Esophagus squamous epithelium (tissue), 4 donors: ENCODE measurements at regions not wholly inside any gene's neighbourhood (a gene's known extent, or its start where the extent isn't known, plus 50 kb on each side); places are given as distances from the start of the nearest gene placed in this dataset.

Source experiments
- POLR2A ChIP-seq, 4 donors: fragments of 450-650 bp; IDR thresholded peaks; one replicate each; pipeline ENCODE4 v1.6.1; 2017; ENCODE audit warnings: antibody characterized with exemption in 4 of 4, mild to moderate bottlenecking in 4 of 4, moderate library complexity in 3 of 4
- TF ChIP-seq, protein P1 (sequence below), 6 experiments: fragments of 450-650 bp in 4 of 6; fragments of 200-600 bp in 2 of 6; sonication (generic) in 2 of 6; IDR thresholded peaks; one replicate each; pipeline ENCODE4 v1.5.1; 2016 to 2019; ENCODE audit warnings: antibody characterized with exemption in 6 of 6, mild to moderate bottlenecking in 4 of 6, moderate library complexity in 4 of 6

DNA sequence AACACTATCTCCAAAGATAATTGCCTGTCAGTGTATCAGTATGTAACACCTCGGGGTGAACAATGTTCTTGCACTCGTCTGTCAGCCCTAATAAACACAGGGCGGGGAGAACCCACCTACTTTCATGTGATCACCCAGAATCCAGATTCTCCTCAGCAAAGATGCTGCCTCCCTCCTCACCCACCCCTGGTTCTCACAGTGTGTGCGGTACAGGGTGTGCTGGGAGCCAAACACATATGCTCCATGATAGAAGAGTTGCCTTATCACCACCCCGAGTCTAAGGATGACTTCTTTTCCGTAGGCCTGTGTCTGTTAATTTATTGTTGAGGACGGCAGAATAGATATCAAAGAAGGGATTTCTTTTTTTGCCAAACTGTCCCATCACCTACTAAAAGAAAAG is 206.1 kb downstream of the TLE3 start:
- TF ChIP-seq, protein P1, sequence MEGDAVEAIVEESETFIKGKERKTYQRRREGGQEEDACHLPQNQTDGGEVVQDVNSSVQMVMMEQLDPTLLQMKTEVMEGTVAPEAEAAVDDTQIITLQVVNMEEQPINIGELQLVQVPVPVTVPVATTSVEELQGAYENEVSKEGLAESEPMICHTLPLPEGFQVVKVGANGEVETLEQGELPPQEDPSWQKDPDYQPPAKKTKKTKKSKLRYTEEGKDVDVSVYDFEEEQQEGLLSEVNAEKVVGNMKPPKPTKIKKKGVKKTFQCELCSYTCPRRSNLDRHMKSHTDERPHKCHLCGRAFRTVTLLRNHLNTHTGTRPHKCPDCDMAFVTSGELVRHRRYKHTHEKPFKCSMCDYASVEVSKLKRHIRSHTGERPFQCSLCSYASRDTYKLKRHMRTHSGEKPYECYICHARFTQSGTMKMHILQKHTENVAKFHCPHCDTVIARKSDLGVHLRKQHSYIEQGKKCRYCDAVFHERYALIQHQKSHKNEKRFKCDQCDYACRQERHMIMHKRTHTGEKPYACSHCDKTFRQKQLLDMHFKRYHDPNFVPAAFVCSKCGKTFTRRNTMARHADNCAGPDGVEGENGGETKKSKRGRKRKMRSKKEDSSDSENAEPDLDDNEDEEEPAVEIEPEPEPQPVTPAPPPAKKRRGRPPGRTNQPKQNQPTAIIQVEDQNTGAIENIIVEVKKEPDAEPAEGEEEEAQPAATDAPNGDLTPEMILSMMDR (IDR thresholded peaks at IDR 0.05) = no peak
- no peak for TF ChIP-seq POLR2A (IDR thresholded peaks at IDR 0.05)
